ENCODE measurements at regions not wholly inside any gene's neighbourhood (a gene's known extent, or its start where the extent isn't known, plus 50 kb on each side); places are given as distances from the start of the nearest gene placed in this dataset.
"Not testable (repeated sequence)": the region's sequence is repeated elsewhere in the genome, so short reads cannot be mapped to it uniquely, and the experiment has no call there.

DNA sequence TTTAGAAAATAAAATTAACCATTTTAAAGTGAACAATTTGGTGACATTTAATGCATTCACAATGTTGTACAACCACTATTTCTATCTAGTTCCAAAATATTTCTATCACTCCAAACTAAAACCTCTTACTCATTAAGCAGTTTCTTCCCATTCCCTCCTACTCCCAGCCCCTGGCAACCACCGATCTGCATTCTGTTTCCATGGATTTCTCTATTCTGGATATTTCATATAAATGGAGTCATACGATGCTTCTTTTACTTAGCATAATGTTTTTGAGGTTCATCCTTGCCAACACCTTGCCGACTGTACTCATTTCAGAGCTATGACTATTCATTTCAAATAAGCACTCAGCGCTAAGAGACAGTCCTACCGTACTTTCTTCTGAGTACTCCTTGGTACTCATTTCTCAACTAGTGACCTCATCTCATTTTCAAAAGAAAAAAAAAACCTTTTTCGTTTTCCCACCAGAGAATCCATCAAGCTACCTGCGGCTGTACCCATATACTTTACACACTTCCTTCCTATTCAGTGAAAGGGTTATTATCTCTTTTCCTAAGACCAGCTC is 259.2 kb downstream of the UTRN start:
- DNase-seq: no peak

DNA sequence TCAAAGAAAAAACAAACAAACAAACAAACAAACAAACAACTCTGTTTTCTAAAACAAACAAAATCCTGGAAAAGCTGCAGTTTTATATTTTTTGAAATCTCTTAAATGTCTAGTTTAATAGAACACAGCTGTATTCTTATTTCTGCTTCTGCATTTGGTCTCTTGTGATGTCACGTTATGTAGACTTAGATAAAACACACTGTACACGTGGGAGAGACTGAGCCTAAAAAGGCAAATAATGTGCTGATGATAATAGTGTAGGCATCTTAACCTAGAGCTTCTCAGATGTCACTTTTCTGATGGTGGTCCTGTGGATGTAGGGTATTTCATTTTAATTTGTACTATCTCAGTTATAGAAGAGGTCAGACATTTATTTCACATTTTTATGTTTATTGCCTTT is 261.7 kb downstream of the UTRN start:
- DNase-seq: no peak

GRCh38 chr6:144547409-144547808 is 262.3 kb downstream of the UTRN start:
- no peak for DNase-seq

- DNase-seq: no peak
Measured at GRCh38 chr6:144548536-144548935, 263.4 kb downstream of the UTRN start.

- no peak for DNase-seq
Measured at GRCh38 chr6:144549837-144550747, 265.0 kb downstream of the UTRN start.

DNA sequence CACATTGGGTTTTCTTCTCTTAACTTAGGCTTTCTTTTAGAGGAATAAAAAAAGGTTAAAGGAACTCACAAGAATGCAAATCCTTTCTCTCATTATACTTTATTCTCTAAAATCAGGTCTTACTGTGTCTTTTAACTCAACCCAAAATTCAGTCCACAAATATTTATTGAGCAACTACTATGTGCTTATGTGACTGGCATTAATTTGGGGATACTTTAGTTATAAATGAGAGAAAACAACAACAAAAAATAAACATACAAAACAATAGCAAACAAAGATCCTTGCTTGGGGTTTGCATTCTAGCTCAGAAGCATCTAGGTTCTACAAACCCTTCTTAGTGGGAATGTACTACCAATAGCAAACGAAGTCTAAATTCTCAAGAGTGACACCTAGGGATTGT is 266.2 kb downstream of the UTRN start:
- DNase-seq: no peak

DNA sequence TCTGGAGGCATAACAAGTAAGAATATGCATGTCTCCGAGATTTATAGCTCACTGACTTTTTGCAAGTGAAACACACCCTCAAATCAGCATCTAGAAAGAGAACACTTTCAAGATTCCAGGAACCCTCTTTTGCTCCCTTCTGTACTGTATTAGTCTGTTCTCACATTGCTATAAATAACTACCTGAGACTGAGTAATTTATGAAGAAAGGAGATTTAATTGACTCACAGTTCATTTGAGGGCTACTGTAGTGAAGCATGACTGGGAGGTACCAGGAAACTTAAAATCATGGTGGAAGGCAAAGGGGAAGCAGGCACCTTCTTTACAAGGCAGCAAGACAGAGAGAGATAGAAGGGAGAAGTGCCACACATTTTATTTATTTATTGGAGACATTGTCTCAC is 269.9 kb downstream of the UTRN start:
- no peak for DNase-seq

DNA sequence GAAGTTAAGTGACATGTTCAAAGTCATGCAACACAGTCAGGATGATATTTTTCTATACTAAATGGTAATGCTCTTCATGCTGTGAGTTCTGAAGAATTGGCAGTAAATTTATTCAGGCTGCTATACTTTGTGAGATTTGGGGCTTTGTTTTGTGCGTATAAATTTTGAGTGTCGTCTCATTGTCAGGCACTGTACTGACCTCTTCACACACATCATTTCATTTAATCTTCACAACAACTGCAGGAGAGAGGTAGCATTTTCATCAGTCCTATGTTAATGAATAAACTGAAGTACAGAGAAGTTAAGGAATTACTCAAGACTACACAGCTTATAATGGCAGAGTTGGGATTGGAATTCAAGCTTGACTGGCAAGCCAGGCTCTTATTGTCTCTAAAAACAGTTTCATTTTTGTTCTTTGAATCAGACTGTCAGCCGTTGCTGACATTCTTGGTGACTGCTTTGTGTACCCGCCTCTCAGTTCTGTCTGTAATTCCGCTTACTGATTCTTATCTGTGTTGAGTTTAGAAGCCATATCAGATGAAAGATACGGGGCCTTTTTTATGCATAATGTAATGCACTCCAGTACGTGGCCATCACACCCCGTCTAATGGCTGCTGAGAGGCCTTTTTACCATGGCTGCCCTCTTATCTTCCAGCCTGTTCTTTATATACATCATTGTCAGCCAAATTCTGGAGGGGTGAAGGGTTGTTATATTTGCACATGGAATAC is 274.9 kb downstream of the UTRN start:
- peak in 1 of 2 donors; percentile 53 for DNase-seq

DNA sequence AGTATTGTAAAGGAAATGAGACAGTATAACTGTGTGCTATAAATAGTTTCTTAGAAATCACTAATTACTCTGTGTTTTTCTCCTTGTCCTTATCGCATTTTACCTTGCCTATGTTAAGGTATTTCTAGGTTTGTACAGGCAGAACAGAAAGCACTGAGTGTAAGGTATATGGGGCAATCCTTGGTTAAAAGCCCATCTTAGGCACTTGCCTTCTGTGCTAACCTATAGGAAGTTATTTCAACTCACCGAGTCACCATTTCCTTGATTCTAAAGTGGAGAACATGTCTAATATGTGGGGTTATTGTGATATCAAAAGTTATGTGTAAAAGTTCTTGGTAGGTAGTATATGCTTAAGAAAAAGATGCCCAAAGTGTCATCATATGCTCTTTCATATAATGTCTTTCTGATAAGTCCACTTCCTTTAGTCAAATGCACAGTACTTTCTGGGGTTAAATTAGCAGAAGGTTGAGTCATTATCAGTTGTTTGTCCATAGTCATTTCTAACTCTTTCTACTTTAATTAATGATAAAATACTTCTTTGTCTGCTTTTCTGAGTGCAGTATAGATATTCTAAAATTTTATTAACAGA is 276.4 kb downstream of the UTRN start:
- DNase-seq: no peak

DNA sequence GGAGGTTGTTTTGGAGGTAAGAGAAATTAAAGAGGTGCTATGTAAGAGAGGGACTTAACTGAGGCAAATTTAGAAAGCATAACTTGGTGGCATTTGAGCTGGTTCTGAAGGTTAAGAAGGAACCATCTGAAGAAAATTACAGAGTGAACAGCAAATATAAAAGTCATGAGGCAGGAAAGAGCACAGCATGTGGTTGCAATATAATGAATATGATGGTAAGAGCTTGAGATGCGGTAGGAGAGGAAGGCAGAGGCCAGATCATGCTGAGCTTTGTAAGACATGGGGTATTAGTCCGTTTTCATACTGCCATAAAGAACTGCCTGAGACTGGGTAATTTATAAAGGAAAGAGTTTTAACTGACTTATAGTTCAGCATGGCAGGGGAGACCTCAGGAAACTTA is 279.1 kb downstream of the UTRN start:
- DNase-seq: no peak

- DNase-seq: peak in 1 of 2 donors; percentile 15
Measured at GRCh38 chr6:144566868-144567615, 281.9 kb downstream of the UTRN start.

- no peak for DNase-seq
Measured at GRCh38 chr6:144568241-144568640, 283.1 kb downstream of the UTRN start.

DNA sequence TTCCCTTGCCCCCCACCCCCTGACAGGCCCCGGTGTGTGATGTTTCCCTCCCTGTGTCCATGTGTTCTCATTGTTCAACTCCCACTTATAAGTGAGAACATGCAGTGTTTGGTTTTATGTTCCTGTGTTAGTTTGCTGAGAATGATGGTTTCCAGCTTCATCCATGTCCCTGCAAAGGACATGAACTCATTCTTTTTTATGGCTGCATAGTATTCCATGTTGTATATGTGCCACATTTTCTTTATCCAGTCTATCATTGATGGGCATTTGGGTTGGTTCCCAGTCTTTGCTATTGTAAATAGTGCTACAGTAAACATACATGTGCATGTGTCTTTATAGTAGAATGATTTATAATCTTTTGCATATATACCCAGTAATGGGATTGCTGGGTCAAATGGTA is 287.4 kb downstream of the UTRN start:
- DNase-seq: not testable (repeated sequence)

DNA sequence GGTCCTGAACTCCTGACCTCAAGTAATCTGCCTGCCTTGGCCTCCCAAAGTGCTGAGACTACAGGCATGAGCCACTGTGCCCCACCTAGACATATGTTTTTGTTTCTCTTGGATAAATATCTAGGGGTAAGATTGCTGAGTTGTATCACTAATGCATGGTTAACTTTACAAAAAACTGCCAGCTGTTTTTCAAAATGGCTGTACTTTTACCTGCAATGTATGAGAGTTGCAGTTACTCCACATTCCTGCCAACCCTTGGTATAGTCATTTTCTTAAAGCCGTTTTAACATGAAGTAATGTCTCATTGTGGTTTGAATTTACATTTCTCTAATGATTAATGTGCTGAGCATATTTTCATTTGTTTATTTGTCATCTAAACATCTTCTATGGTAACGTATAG is 289.7 kb downstream of the UTRN start:
- DNase-seq: no peak

DNA sequence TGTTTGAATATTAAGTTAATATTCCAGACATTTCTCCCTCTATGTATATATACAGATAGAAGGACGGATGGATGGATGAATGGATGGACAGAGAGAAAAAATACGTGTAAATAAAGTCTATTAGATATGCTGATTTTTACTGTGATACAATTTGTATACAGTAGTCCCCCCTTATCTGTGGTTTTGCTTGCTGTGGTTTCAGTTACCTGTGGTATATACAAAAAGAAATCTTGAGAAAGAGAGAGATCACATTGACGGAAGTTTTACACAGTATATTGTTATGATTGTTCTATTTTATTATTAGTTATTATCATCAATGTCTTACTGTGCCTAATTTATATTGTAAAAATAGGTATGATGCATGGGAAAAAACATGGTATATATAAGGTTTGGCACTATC is 290.2 kb downstream of the UTRN start:
- no peak for DNase-seq

- no peak for DNase-seq
Measured at GRCh38 chr6:144576871-144577270, 291.7 kb downstream of the UTRN start.

DNA sequence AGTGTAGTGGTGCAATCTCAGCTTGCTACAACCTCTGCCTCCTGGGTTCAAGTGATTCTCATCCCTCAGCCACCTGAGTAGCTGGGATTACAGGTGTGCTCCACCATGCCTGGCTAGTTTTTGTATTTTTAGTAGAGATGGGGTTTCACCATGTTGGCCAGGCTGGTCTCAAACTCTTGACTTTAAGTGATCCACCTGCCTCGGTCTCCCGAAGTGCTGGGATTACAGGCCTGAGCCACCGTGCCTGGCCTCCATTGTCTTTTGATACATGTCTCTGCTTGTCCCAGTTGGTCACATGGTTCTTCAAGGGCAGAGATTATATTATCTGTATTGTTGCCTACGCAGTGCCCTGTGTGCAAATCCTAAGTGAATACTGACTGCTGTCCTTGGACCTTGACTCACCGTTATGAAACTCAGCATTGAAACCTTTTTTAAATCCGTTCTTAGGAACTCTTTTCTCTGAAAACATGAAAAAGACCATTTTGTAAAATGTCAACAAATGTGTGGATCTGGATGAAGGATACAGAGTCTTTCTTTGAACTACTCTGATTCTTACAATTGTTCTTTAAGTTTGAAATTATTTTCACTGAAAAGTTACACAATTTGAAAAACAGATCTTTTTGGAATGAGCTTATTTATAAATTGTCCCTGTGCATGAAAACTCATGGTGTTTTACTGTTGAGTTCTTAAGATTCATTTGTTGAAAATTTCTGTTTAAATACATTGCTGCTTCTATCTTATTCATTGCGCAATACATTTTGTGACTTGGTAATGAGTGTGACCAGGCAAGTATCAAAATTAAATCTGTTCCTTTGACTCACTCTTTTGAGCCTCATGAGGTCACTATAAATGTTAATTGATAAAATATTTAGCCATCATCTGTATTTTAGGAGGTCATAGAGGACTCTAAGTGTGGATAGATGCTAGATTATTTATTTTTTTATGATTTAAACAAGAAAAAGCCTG is 293.5 kb downstream of the UTRN start:
- DNase-seq: no peak

- DNase-seq: no peak
Measured at GRCh38 chr6:144580039-144580438, 294.9 kb downstream of the UTRN start.

GRCh38 chr6:144580771-144581170 is 295.6 kb downstream of the UTRN start:
- no peak for DNase-seq

DNA sequence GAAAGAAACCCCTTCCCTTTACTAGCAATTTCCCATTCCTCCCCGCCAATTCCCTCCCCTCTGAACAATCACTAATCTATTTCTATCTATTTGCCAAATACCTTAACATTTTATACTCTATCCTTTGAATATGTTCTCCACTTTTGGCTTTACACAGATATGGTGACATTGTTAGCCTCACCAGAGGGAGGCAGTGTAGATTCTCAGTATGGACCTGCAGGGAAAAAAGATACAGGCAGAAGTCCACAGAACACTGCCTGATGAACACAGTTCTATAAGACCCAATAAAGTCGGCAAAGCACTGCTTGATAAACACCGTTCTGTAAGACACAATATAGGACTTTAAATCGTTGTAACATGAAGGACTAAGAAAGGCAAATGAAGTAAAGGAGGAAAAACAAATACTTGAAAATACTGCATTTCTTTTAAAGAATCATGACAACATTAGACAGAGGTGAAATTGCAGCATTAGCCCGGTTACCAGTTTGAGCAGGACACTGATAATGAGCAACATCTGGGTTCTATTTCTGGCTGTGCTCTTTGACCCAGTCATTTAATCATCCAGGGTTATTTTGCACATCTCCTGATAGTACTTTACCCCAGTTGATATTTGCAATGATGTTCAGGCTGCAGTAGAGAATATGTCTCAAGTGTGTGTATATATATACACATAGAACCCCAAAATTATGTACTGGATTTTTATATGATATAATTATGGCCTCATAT is 296.8 kb downstream of the UTRN start:
- peak; percentile 10 to 48 for DNase-seq

Measured in CD4-positive, alpha-beta T cell treated with Interleukin-1 beta for 1 hour (primary cell).